ENCODE measurements at regions not wholly inside any gene's neighbourhood (a gene's known extent, or its start where the extent isn't known, plus 50 kb on each side); places are given as distances from the start of the nearest gene placed in this dataset.

GRCh38 chr4:159425737-159426305, 322.9 kb downstream of the RAPGEF2 start:
- Histone ChIP-seq H3K9ac (replicated peaks in 1 of 4; ENCODE audit: extremely low read depth in 1 of 4, low read depth in 3 of 4, low read length in 3 of 4) (no peak overlapping the region), H4K5ac (ENCODE audit: insufficient read length, low read depth, low read length) (no peak overlapping the region), H3K36me3 (ENCODE audit: control insufficient read depth in 2 of 4, insufficient read depth in 4 of 4, low read length in 3 of 4) (no peaks in the 10 kb centered on the region), H4K20me1 (replicated peaks in 1 of 2; ENCODE audit: control insufficient read depth in 1 of 2, insufficient read depth in 2 of 2, low read length in 2 of 2) (no peaks in the 10 kb centered on the region), H2AK5ac (ENCODE audit: low read depth, low read length) (no peak overlapping the region), H4K8ac (ENCODE audit: extremely low read depth, insufficient read depth, low read length) (no peak overlapping the region), H3K79me1 (ENCODE audit: low read depth, low read length) (no peaks in the 10 kb centered on the region), H3K79me2 (ENCODE audit: control insufficient read depth in 1 of 2, insufficient read depth in 2 of 2, low read length in 2 of 2) (no peaks in the 10 kb centered on the region), H3K27ac (ENCODE audit: low read depth, low read length) (no peak overlapping the region), H3K4ac (replicated peaks; ENCODE audit: insufficient read length, low read depth, low read length) (no peak overlapping the region), H3K9me3 (ENCODE audit: insufficient read depth in 2 of 2, low read depth in 1 of 2, low read length in 1 of 2) (no peaks in the 10 kb centered on the region), H3K56ac (replicated peaks; ENCODE audit: insufficient read length, low read depth, low read length) (no peak overlapping the region), H3K23ac (ENCODE audit: insufficient read length) (no peak overlapping the region), H2AFZ (ENCODE audit: low read length) (no peak overlapping the region), H2BK20ac (ENCODE audit: low read length) (no peak overlapping the region), H3K14ac (ENCODE audit: insufficient read length) (no peak overlapping the region), H3K18ac (ENCODE audit: extremely low read depth, low read length) (no peak overlapping the region), H3K23me2 (ENCODE audit: low read depth, low read length) (no peaks in the 10 kb centered on the region), H3K27me3 (replicated peaks in 1 of 4; ENCODE audit: control insufficient read depth in 3 of 4, extremely low read depth in 1 of 4, insufficient read depth in 3 of 4, low read length in 3 of 4) (no peaks in the 10 kb centered on the region), H2BK5ac (ENCODE audit: low read depth, low read length) (no peak overlapping the region), H2BK12ac (ENCODE audit: low read depth, low read length) (no peak overlapping the region), H3K4me3 (ENCODE audit: extremely low read depth in 1 of 4, insufficient read depth in 2 of 4, low read depth in 3 of 4, low read length in 4 of 4) (no peak overlapping the region), H3K4me1 (replicated peaks in 1 of 4; ENCODE audit: control insufficient read depth in 3 of 4, insufficient read depth in 4 of 4, low read length in 3 of 4) (peaks cover 0 to 6% (median 0%) of the 10 kb centered on the region in 4 experiments; a peak in 3 of 7 replicates), H2BK15ac (ENCODE audit: low read length) (no peak overlapping the region), H3K4me2 (ENCODE audit: insufficient read depth in 1 of 2, low read depth in 2 of 2, low read length in 2 of 2) (peak overlapping the region in 1 of 2 experiments; percentile 8; a peak in 1 of 4 replicates), H2BK120ac (replicated peaks; ENCODE audit: low read depth, low read length) (no peak overlapping the region), H4K91ac (replicated peaks; ENCODE audit: insufficient read length, low read length) (no peak overlapping the region)
- 66% methylated on average over 4 of the region's 4 CpGs; no CpG with 5 or more reads in 1 of the 2 experiments for WGBS, 2 experiments (ENCODE audit: extremely low coverage in 1 of 2, insufficient coverage in 1 of 2, insufficient read length in 1 of 2, insufficient replicate concordance in 2 of 2, low coverage in 1 of 2, low lambda C conversion rate in 2 of 2, missing lambda C conversion rate in 1 of 2)
- no peak for DNase-seq (ENCODE audit: low read depth in 1 of 2, low spot score in 2 of 2)
- no peak for FAIRE-seq
- ChIA-PET POLR2A (ENCODE audit: partially characterized antibody) (no interaction called here), CTCF (ENCODE audit: partially characterized antibody) (interaction anchor here (1.0 kb wide), 1 partner anchor 8 kb away, joined by 3 read pairs; no protein-coding TSS in a partner anchor)
- TF ChIP-seq SIX5 (IDR thresholded peaks at IDR 0.05; ENCODE audit: low read depth, low read length): no peak
- no peak for TF ChIP-seq RNF2 (IDR thresholded peaks at IDR 0.05; ENCODE audit: borderline replicate concordance, low read depth, low read length, missing control alignments, poor library complexity, severe bottlenecking)
- no peak for TF ChIP-seq GABPA (IDR thresholded peaks at IDR 0.05; ENCODE audit: borderline replicate concordance, insufficient read depth, low read length)

Data from H1 (cell line).